Neural progenitor cell (in vitro differentiated cells): ENCODE measurements at regions not wholly inside any gene's neighbourhood (a gene's known extent, or its start where the extent isn't known, plus 50 kb on each side); places are given as distances from the start of the nearest gene placed in this dataset.

ENCODE experiments used
- DNase-seq: peaks from one replicate; pipeline ENCODE4 v3.0.0-alpha.2; 2016; ENCODE audit warnings: low spot score
- H2AFZ ChIP-seq: fragments of 200-600 bp; sonication (generic); replicated peaks from 2 replicates; pipeline ENCODE4 v1.6.1; 2016; ENCODE audit warnings: antibody characterized with exemption
- H3F3A ChIP-seq: fragments of 200-600 bp; sonication (generic); 2 replicates; pipeline ENCODE4 v1.6.1; 2016; ENCODE audit warnings: antibody characterized with exemption, low read depth
- H3K27ac ChIP-seq: fragments of 200-600 bp; sonication (generic); 2 replicates; pipeline ENCODE4 v1.5.1; 2016; ENCODE audit warnings: mild to moderate bottlenecking
- H3K27me3 ChIP-seq: fragments of 200-600 bp; sonication (generic); 2 replicates; pipeline ENCODE4 v1.6.1; 2016; ENCODE audit warnings: mild to moderate bottlenecking, moderate library complexity
- H3K36me3 ChIP-seq: fragments of 200-600 bp; sonication (generic); 2 replicates; pipeline ENCODE4 v1.5.1; 2016
- H3K4me1 ChIP-seq: fragments of 200-600 bp; sonication (generic); 2 replicates; pipeline ENCODE4 v1.6.1; 2016; ENCODE audit warnings: mixed run types
- H3K4me2 ChIP-seq: fragments of 200-600 bp; sonication (generic); 2 replicates; pipeline ENCODE4 v1.6.1; 2016
- H3K4me3 ChIP-seq: fragments of 200-600 bp; sonication (generic); 2 replicates; pipeline ENCODE4 v1.5.1; 2016
- H3K79me2 ChIP-seq: fragments of 200-600 bp; sonication (generic); 2 replicates; pipeline ENCODE4 v1.6.1; 2016; ENCODE audit warnings: low read depth
- H3K9ac ChIP-seq: fragments of 200-600 bp; sonication (generic); 2 replicates; pipeline ENCODE4 v1.6.1; 2016
- H3K9me3 ChIP-seq: fragments of 200-600 bp; sonication (generic); 2 replicates; pipeline ENCODE4 v1.5.1; 2016; ENCODE audit warnings: low read depth
- H4K20me1 ChIP-seq: fragments of 200-600 bp; sonication (generic); 2 replicates; pipeline ENCODE4 v1.6.1; 2016; ENCODE audit warnings: low read depth
- H3K27ac Mint-ChIP-seq: 3 replicates; pipeline ENCODE4 v1.8.0; 2021; ENCODE audit warnings: mixed read lengths
- H3K27me3 Mint-ChIP-seq: 2 replicates; pipeline ENCODE4 v1.8.0; 2022; ENCODE audit warnings: low read depth, mild to moderate bottlenecking, inconsistent platforms, moderate library complexity, mixed read lengths; ENCODE audit not compliant: insufficient read depth
- H3K36me3 Mint-ChIP-seq: 3 replicates; pipeline ENCODE4 v1.8.0; 2021; ENCODE audit warnings: mixed read lengths
- H3K4me1 Mint-ChIP-seq: 3 replicates; pipeline ENCODE4 v1.8.0; 2021; ENCODE audit warnings: mixed read lengths
- H3K4me3 Mint-ChIP-seq: 3 replicates; pipeline ENCODE4 v1.8.0; 2021; ENCODE audit warnings: mild to moderate bottlenecking, moderate library complexity, mixed read lengths
- H3K9me3 Mint-ChIP-seq: 3 replicates; pipeline ENCODE4 v1.8.0; 2020; ENCODE audit warnings: mixed read lengths
- EZH2 ChIP-seq: fragments of 200-600 bp; sonication (generic); IDR thresholded peaks from 2 replicates; pipeline ENCODE4 v1.6.1; 2017; ENCODE audit warnings: antibody characterized with exemption, mild to moderate bottlenecking, moderate library complexity
- EZH2phosphoT487 ChIP-seq: fragments of 200-600 bp; sonication (generic); IDR thresholded peaks from 2 replicates; pipeline ENCODE4 v1.6.1; 2017; ENCODE audit warnings: antibody characterized with exemption
- TF ChIP-seq, protein P1 (sequence below): fragments of 200-600 bp; sonication (generic); IDR thresholded peaks from 2 replicates; pipeline ENCODE4 v1.5.1; 2017; ENCODE audit warnings: antibody characterized with exemption, mild to moderate bottlenecking

GRCh38 chr10:4199196-4199595 is 414.2 kb upstream of the KLF6 start:
- Mint-ChIP-seq H3K27me3 (no peaks in the 10 kb centered on the region), H3K36me3 (no peaks in the 10 kb centered on the region), H3K4me1 (peaks cover 16% of the 10 kb centered on the region), H3K27ac (no peak overlapping the region), H3K9me3 (peaks cover 3% of the 10 kb centered on the region), H3K4me3 (no peak overlapping the region)
- Histone ChIP-seq H3K9me3 (no peaks in the 10 kb centered on the region), H4K20me1 (no peaks in the 10 kb centered on the region), H3K27ac (no peak overlapping the region), H3K79me2 (no peaks in the 10 kb centered on the region), H3K9ac (no peak overlapping the region), H2AFZ (no peak overlapping the region), H3F3A (no peaks in the 10 kb centered on the region), H3K36me3 (no peaks in the 10 kb centered on the region), H3K4me2 (no peak overlapping the region), H3K4me1 (no peaks in the 10 kb centered on the region), H3K4me3 (no peak overlapping the region), H3K27me3 (no peaks in the 10 kb centered on the region)
- TF ChIP-seq EZH2phosphoT487 (no peak), EZH2 (no peak)
- TF ChIP-seq, protein P1, sequence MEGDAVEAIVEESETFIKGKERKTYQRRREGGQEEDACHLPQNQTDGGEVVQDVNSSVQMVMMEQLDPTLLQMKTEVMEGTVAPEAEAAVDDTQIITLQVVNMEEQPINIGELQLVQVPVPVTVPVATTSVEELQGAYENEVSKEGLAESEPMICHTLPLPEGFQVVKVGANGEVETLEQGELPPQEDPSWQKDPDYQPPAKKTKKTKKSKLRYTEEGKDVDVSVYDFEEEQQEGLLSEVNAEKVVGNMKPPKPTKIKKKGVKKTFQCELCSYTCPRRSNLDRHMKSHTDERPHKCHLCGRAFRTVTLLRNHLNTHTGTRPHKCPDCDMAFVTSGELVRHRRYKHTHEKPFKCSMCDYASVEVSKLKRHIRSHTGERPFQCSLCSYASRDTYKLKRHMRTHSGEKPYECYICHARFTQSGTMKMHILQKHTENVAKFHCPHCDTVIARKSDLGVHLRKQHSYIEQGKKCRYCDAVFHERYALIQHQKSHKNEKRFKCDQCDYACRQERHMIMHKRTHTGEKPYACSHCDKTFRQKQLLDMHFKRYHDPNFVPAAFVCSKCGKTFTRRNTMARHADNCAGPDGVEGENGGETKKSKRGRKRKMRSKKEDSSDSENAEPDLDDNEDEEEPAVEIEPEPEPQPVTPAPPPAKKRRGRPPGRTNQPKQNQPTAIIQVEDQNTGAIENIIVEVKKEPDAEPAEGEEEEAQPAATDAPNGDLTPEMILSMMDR = no peak
- no peak for DNase-seq

- no peaks in the 10 kb centered on the region for H3K27me3 Mint-ChIP-seq
- no peaks in the 10 kb centered on the region for H4K20me1 ChIP-seq
These were observed 413.2 kb upstream of the KLF6 start for GRCh38 chr10:4198216-4198615.

DNA sequence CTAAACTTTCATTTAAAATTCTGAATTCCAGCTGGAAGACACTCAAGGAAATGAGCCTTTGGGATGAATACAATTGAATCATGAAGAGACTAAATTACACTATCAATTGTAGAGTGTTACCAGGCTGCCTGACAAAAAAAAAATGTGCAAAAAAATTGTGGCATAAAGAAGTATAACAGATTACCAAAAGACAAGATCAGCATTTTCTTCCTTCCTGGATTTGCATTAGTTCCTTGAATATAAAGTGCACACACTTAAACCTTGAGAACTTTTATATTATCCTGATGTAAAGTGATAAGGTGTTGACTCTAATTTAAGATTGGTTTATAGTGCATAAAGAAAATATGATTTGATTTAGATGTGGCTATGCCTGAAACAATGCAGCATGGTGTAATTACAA is 412.7 kb upstream of the KLF6 start:
- no peak for DNase-seq
- Mint-ChIP-seq H3K9me3 (no peaks in the 10 kb centered on the region), H3K4me3 (no peak overlapping the region), H3K36me3 (no peaks in the 10 kb centered on the region), H3K27me3 (no peaks in the 10 kb centered on the region), H3K27ac (no peak overlapping the region), H3K4me1 (peaks cover 12% of the 10 kb centered on the region)
- Histone ChIP-seq H3K4me2 (no peak overlapping the region), H3K27me3 (no peaks in the 10 kb centered on the region), H3K4me1 (no peaks in the 10 kb centered on the region), H4K20me1 (no peaks in the 10 kb centered on the region), H3K4me3 (no peak overlapping the region), H3F3A (no peaks in the 10 kb centered on the region), H3K27ac (no peak overlapping the region), H3K9ac (no peak overlapping the region), H3K36me3 (no peaks in the 10 kb centered on the region), H2AFZ (no peak overlapping the region), H3K9me3 (no peaks in the 10 kb centered on the region), H3K79me2 (no peaks in the 10 kb centered on the region)
- TF ChIP-seq EZH2phosphoT487 (no peak), EZH2 (no peak)
- TF ChIP-seq, protein P1 = no peak

More at GRCh38 chr10:4198216-4198615, 413.2 kb upstream of the KLF6 start:
- no peaks in the 10 kb centered on the region for H3K9me3 Mint-ChIP-seq
- H3K36me3 Mint-ChIP-seq = no peaks in the 10 kb centered on the region
- Histone ChIP-seq H3K79me2 (no peaks in the 10 kb centered on the region), H3K4me1 (no peaks in the 10 kb centered on the region), H3K4me3 (no peak overlapping the region), H3K4me2 (no peak overlapping the region), H3K27ac (no peak overlapping the region), H3F3A (no peaks in the 10 kb centered on the region), H3K9ac (no peak overlapping the region), H3K9me3 (no peaks in the 10 kb centered on the region), H3K27me3 (no peaks in the 10 kb centered on the region), H3K36me3 (no peaks in the 10 kb centered on the region), H2AFZ (no peak overlapping the region)
- H3K27ac Mint-ChIP-seq = no peak overlapping the region
- H3K4me3 Mint-ChIP-seq = no peak overlapping the region
- peaks cover 16% of the 10 kb centered on the region for H3K4me1 Mint-ChIP-seq
- no peak for DNase-seq
- TF ChIP-seq EZH2 (no peak), EZH2phosphoT487 (no peak)
- TF ChIP-seq, protein P1 = no peak
